ENCODE measurements at regions not wholly inside any gene's neighbourhood (a gene's known extent, or its start where the extent isn't known, plus 50 kb on each side); places are given as distances from the start of the nearest gene placed in this dataset.

GRCh38 chr7:1313613-1314012 is 80.9 kb downstream of the UNCX start:
- Histone ChIP-seq H3K9me3 (no peaks in the 10 kb centered on the region), H3K27me3 (peaks cover 0 to 31% (median 10%) of the 10 kb centered on the region in 3 donors), H3K4me1 (no peaks in the 10 kb centered on the region), H3K36me3 (no peaks in the 10 kb centered on the region), H3K27ac (no peak overlapping the region), H3K4me3 (no peak overlapping the region)
- no peak for TF ChIP-seq POLR2A (IDR thresholded peaks at IDR 0.05)
- in situ Hi-C loops (cut with MboI; ENCODE audit: low sequenced_read_pairs in 4 of 4) (no loop called here), intact Hi-C loops (cut with DNase I; ENCODE audit: low total_unique reads) (no loop called here)
- no peak for ATAC-seq
- no peak for DNase-seq

GRCh38 chr7:1314021-1314907 is 81.6 kb downstream of the UNCX start:
- Histone ChIP-seq H3K4me1 (no peaks in the 10 kb centered on the region), H3K27me3 (peaks cover 0 to 31% (median 10%) of the 10 kb centered on the region in 3 donors), H3K4me3 (no peak overlapping the region), H3K9me3 (no peaks in the 10 kb centered on the region), H3K36me3 (no peaks in the 10 kb centered on the region), H3K27ac (no peak overlapping the region)
- DNase-seq (no peak), ATAC-seq (no peak)
- TF ChIP-seq CTCF (IDR thresholded peaks at IDR 0.05 in 4 of 5, conservative IDR thresholded peaks at IDR 0.05 in 1 of 5) (no peak), POLR2A (IDR thresholded peaks at IDR 0.05) (no peak)
- in situ Hi-C loops (cut with MboI; ENCODE audit: low sequenced_read_pairs in 4 of 4): no loop called here
- intact Hi-C loops (cut with DNase I; ENCODE audit: low total_unique reads): no loop called here

- intact Hi-C loops (cut with DNase I; ENCODE audit: low total_unique reads) (no loop called here), in situ Hi-C loops (cut with MboI; ENCODE audit: low sequenced_read_pairs in 4 of 4) (no loop called here)
- no peak for TF ChIP-seq CTCF (IDR thresholded peaks at IDR 0.05 in 4 of 5, conservative IDR thresholded peaks at IDR 0.05 in 1 of 5)
- TF ChIP-seq POLR2A (IDR thresholded peaks at IDR 0.05): no peak
- Histone ChIP-seq H3K4me1 (no peaks in the 10 kb centered on the region), H3K9me3 (no peaks in the 10 kb centered on the region), H3K36me3 (no peaks in the 10 kb centered on the region), H3K27me3 (peaks cover 0 to 31% (median 10%) of the 10 kb centered on the region in 3 donors), H3K27ac (no peak overlapping the region), H3K4me3 (no peak overlapping the region)
- DNase-seq: no peak
- no peak for ATAC-seq
Observed at GRCh38 chr7:1314908-1315450, 82.3 kb downstream of the UNCX start.

GRCh38 chr7:1316086-1316485 is 83.4 kb downstream of the UNCX start:
- ATAC-seq: no peak
- Histone ChIP-seq H3K4me3 (no peak overlapping the region), H3K4me1 (no peaks in the 10 kb centered on the region), H3K36me3 (no peaks in the 10 kb centered on the region), H3K27ac (no peak overlapping the region), H3K9me3 (no peaks in the 10 kb centered on the region), H3K27me3 (peaks cover 7 to 34% (median 14%) of the 10 kb centered on the region in 3 donors)
- intact Hi-C loops (cut with DNase I; ENCODE audit: low total_unique reads) (loop anchor here (2.0 kb wide), 1 partner anchor 27 kb away; no protein-coding TSS in a partner anchor), in situ Hi-C loops (cut with MboI; ENCODE audit: low sequenced_read_pairs in 4 of 4) (no loop called here)
- TF ChIP-seq POLR2A (IDR thresholded peaks at IDR 0.05): no peak
- no peak for TF ChIP-seq CTCF (IDR thresholded peaks at IDR 0.05 in 4 of 5, conservative IDR thresholded peaks at IDR 0.05 in 1 of 5)
- no peak for DNase-seq

- H3K27ac ChIP-seq: no peak overlapping the region
- peaks cover 14 to 36% (median 23%) of the 10 kb centered on the region in 3 donors for H3K27me3 ChIP-seq
- in situ Hi-C loops (cut with MboI; ENCODE audit: low sequenced_read_pairs in 4 of 4): no loop called here
- no peaks in the 10 kb centered on the region for H3K36me3 ChIP-seq
- intact Hi-C loops (cut with DNase I; ENCODE audit: low total_unique reads): loop anchor here (2.0 kb wide), 1 partner anchor 29 kb away; no protein-coding TSS in a partner anchor
- no peak for ATAC-seq
- H3K4me3 ChIP-seq: no peak overlapping the region
- no peaks in the 10 kb centered on the region for H3K9me3 ChIP-seq
- no peak for DNase-seq
- TF ChIP-seq POLR2A (IDR thresholded peaks at IDR 0.05) (no peak), CTCF (IDR thresholded peaks at IDR 0.05 in 4 of 5, conservative IDR thresholded peaks at IDR 0.05 in 1 of 5) (no peak)
- H3K4me1 ChIP-seq: no peaks in the 10 kb centered on the region
Observed at GRCh38 chr7:1317646-1318045, 85.0 kb downstream of the UNCX start.

Data from gastrocnemius medialis (tissue), 4 donors.